ENCODE measurements at regions not wholly inside any gene's neighbourhood (a gene's known extent, or its start where the extent isn't known, plus 50 kb on each side); places are given as distances from the start of the nearest gene placed in this dataset.
"Not testable (repeated sequence)": the region's sequence is repeated elsewhere in the genome, so short reads cannot be mapped to it uniquely, and the experiment has no call there.

DNA sequence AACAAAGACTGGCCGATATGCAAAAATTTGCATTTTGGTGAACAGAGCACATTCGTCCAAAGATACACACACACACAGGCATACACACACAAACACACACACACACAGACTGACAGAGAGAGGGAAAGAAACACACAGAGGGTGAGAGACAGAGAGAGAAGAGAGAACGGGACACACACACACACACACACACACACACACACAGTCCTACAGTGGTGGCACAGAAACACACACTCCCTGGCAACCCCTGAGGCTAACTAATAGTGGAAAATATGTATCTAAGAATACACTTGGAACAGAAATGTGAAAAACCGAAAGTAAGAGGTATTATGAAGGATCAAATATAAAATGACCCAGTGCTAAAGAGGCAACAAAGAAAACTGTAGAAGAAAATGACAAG is 919.9 kb upstream of the DEFB115 start:
- TF ChIP-seq, protein P1, sequence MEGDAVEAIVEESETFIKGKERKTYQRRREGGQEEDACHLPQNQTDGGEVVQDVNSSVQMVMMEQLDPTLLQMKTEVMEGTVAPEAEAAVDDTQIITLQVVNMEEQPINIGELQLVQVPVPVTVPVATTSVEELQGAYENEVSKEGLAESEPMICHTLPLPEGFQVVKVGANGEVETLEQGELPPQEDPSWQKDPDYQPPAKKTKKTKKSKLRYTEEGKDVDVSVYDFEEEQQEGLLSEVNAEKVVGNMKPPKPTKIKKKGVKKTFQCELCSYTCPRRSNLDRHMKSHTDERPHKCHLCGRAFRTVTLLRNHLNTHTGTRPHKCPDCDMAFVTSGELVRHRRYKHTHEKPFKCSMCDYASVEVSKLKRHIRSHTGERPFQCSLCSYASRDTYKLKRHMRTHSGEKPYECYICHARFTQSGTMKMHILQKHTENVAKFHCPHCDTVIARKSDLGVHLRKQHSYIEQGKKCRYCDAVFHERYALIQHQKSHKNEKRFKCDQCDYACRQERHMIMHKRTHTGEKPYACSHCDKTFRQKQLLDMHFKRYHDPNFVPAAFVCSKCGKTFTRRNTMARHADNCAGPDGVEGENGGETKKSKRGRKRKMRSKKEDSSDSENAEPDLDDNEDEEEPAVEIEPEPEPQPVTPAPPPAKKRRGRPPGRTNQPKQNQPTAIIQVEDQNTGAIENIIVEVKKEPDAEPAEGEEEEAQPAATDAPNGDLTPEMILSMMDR (IDR thresholded peaks at IDR 0.05; ENCODE audit: insufficient read depth, low read depth, low read length), result not testable (repeated sequence)
- not testable (repeated sequence) for TF ChIP-seq EZH2 (IDR thresholded peaks at IDR 0.05; ENCODE audit: insufficient read depth, low read length)
